ENCODE measurements at regions not wholly inside any gene's neighbourhood (a gene's known extent, or its start where the extent isn't known, plus 50 kb on each side); places are given as distances from the start of the nearest gene placed in this dataset.

GRCh38 chr20:22100686-22101085 is 395.2 kb downstream of the PAX1 start:
- no peaks in the 10 kb centered on the region for H3K4me1 ChIP-seq
- H3K27me3 ChIP-seq: no peaks in the 10 kb centered on the region
- no peak overlapping the region for H3K4me3 ChIP-seq
- H3K27ac ChIP-seq: no peak overlapping the region
- no peaks in the 10 kb centered on the region for H3K36me3 ChIP-seq
- no peak for DNase-seq
- intact Hi-C loops (cut with DNase I; ENCODE audit: low total_unique reads): no loop called here
- no peaks in the 10 kb centered on the region for H3K9me3 ChIP-seq
- TF ChIP-seq POLR2A (IDR thresholded peaks at IDR 0.05): no peak
- TF ChIP-seq, protein P1, sequence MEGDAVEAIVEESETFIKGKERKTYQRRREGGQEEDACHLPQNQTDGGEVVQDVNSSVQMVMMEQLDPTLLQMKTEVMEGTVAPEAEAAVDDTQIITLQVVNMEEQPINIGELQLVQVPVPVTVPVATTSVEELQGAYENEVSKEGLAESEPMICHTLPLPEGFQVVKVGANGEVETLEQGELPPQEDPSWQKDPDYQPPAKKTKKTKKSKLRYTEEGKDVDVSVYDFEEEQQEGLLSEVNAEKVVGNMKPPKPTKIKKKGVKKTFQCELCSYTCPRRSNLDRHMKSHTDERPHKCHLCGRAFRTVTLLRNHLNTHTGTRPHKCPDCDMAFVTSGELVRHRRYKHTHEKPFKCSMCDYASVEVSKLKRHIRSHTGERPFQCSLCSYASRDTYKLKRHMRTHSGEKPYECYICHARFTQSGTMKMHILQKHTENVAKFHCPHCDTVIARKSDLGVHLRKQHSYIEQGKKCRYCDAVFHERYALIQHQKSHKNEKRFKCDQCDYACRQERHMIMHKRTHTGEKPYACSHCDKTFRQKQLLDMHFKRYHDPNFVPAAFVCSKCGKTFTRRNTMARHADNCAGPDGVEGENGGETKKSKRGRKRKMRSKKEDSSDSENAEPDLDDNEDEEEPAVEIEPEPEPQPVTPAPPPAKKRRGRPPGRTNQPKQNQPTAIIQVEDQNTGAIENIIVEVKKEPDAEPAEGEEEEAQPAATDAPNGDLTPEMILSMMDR (IDR thresholded peaks at IDR 0.05): no peak

- H3K9me3 ChIP-seq: no peaks in the 10 kb centered on the region
- no peaks in the 10 kb centered on the region for H3K4me1 ChIP-seq
- no peaks in the 10 kb centered on the region for H3K36me3 ChIP-seq
- intact Hi-C loops (cut with DNase I; ENCODE audit: low total_unique reads): no loop called here
- H3K27me3 ChIP-seq: no peaks in the 10 kb centered on the region
- DNase-seq: no peak
- H3K4me3 ChIP-seq: no peak overlapping the region
- no peak overlapping the region for H3K27ac ChIP-seq
- TF ChIP-seq, protein P1 (IDR thresholded peaks at IDR 0.05): no peak
- TF ChIP-seq POLR2A (IDR thresholded peaks at IDR 0.05): no peak
These were observed 393.9 kb downstream of the PAX1 start for GRCh38 chr20:22099348-22099747.

- H3K27ac ChIP-seq: no peak overlapping the region
- no peaks in the 10 kb centered on the region for H3K27me3 ChIP-seq
- H3K4me1 ChIP-seq: no peaks in the 10 kb centered on the region
- H3K9me3 ChIP-seq: peaks cover 0 to 1% of the 10 kb centered on the region in 2 donors
- TF ChIP-seq, protein P1 (IDR thresholded peaks at IDR 0.05): no peak
- no peak for TF ChIP-seq POLR2A (IDR thresholded peaks at IDR 0.05)
- DNase-seq: no peak
- H3K4me3 ChIP-seq: no peak overlapping the region
- intact Hi-C loops (cut with DNase I; ENCODE audit: low total_unique reads): no loop called here
- H3K36me3 ChIP-seq: no peaks in the 10 kb centered on the region
These were observed 393.0 kb downstream of the PAX1 start for GRCh38 chr20:22098511-22098910.

- no peak for TF ChIP-seq POLR2A (IDR thresholded peaks at IDR 0.05)
- TF ChIP-seq, protein P1 (IDR thresholded peaks at IDR 0.05): no peak
- Histone ChIP-seq H3K4me1 (no peaks in the 10 kb centered on the region), H3K36me3 (no peaks in the 10 kb centered on the region), H3K27ac (no peak overlapping the region), H3K4me3 (no peak overlapping the region), H3K9me3 (peaks cover 0 to 4% of the 10 kb centered on the region in 2 donors), H3K27me3 (no peaks in the 10 kb centered on the region)
- intact Hi-C loops (cut with DNase I; ENCODE audit: low total_unique reads): no loop called here
- DNase-seq: no peak
These were observed 387.7 kb downstream of the PAX1 start for GRCh38 chr20:22093122-22093521.

DNA sequence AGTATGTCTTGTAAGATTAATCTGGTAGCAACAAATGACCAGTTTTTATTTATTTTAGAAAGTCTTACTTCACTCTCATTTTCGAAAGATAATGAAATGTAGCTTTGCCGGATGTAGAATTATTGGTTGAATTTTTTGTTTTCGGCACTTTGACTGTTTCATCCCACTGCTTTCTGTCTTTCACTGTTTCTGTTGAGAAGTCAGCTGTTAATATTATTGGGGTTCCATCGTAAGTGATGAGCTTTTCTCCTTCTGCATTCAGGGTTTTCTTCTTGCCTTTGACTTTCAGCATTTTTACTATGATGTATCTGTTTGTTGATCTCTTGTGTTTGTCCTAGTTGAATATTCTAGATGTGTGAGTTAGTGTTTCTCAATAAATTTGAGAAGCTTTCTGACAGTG is 383.4 kb downstream of the PAX1 start:
- no peaks in the 10 kb centered on the region for H3K27me3 ChIP-seq
- H3K4me3 ChIP-seq: no peak overlapping the region
- TF ChIP-seq, protein P1 (IDR thresholded peaks at IDR 0.05): no peak
- no peak for TF ChIP-seq POLR2A (IDR thresholded peaks at IDR 0.05)
- H3K9me3 ChIP-seq: peaks cover 0 to 4% of the 10 kb centered on the region in 2 donors
- H3K36me3 ChIP-seq: no peaks in the 10 kb centered on the region
- H3K4me1 ChIP-seq: no peaks in the 10 kb centered on the region
- no peak for DNase-seq
- intact Hi-C loops (cut with DNase I; ENCODE audit: low total_unique reads): no loop called here
- no peak overlapping the region for H3K27ac ChIP-seq
